ENCODE measurements at regions not wholly inside any gene's neighbourhood (a gene's known extent, or its start where the extent isn't known, plus 50 kb on each side); places are given as distances from the start of the nearest gene placed in this dataset.

GRCh38 chr2:146489386-146489785 lies 1355.4 kb upstream of the ACVR2A start:
- Histone ChIP-seq H3K27ac (ENCODE audit: low read depth, low read length) (no peak overlapping the region), H3K9ac (ENCODE audit: low read depth, low read length) (no peak overlapping the region), H3K4me1 (ENCODE audit: control insufficient read depth, insufficient read depth, low read length) (no peaks in the 10 kb centered on the region), H3K9me3 (ENCODE audit: control insufficient read depth, insufficient read depth, low read length) (peaks cover 14% of the 10 kb centered on the region), H3K36me3 (ENCODE audit: control insufficient read depth, insufficient read depth, low read length) (no peaks in the 10 kb centered on the region), H3K4me3 (ENCODE audit: low read depth, low read length) (no peak overlapping the region), H3K27me3 (ENCODE audit: control insufficient read depth, insufficient read depth, low read length) (no peaks in the 10 kb centered on the region)

GRCh38 chr2:146481629-146482028 lies 1363.2 kb upstream of the ACVR2A start:
- Histone ChIP-seq H3K4me3 (ENCODE audit: low read depth, low read length) (no peak overlapping the region), H3K9ac (ENCODE audit: low read depth, low read length) (no peak overlapping the region), H3K9me3 (ENCODE audit: control insufficient read depth, insufficient read depth, low read length) (no peaks in the 10 kb centered on the region), H3K4me1 (ENCODE audit: control insufficient read depth, insufficient read depth, low read length) (no peaks in the 10 kb centered on the region), H3K27ac (ENCODE audit: low read depth, low read length) (no peak overlapping the region), H3K27me3 (ENCODE audit: control insufficient read depth, insufficient read depth, low read length) (no peaks in the 10 kb centered on the region), H3K36me3 (ENCODE audit: control insufficient read depth, insufficient read depth, low read length) (no peaks in the 10 kb centered on the region)

DNA sequence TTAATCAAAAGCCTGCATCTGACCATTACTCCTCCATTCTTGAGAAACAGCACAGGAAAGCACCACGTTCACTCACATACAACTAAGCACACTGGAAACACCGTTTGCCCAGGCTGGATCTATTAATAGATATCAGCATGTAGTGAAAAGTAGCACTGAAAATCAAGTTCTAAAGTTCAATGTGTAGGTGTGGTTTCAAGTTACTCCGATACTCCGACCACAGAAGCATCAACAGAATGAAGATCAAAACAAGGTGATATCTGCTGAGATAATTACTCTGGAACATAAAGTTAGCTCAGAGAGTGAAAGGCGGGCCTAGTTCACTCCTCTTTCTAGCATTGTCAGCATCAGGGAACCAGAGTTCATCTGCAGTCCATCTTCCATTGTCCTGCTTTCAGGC lies 1367.4 kb upstream of the ACVR2A start:
- Histone ChIP-seq H3K9me3 (ENCODE audit: control insufficient read depth, insufficient read depth, low read length) (no peaks in the 10 kb centered on the region), H3K36me3 (ENCODE audit: control insufficient read depth, insufficient read depth, low read length) (no peaks in the 10 kb centered on the region), H3K27ac (ENCODE audit: low read depth, low read length) (no peak overlapping the region), H3K27me3 (ENCODE audit: control insufficient read depth, insufficient read depth, low read length) (no peaks in the 10 kb centered on the region), H3K9ac (ENCODE audit: low read depth, low read length) (no peak overlapping the region), H3K4me1 (ENCODE audit: control insufficient read depth, insufficient read depth, low read length) (peaks cover 6% of the 10 kb centered on the region), H3K4me3 (ENCODE audit: low read depth, low read length) (no peak overlapping the region)

DNA sequence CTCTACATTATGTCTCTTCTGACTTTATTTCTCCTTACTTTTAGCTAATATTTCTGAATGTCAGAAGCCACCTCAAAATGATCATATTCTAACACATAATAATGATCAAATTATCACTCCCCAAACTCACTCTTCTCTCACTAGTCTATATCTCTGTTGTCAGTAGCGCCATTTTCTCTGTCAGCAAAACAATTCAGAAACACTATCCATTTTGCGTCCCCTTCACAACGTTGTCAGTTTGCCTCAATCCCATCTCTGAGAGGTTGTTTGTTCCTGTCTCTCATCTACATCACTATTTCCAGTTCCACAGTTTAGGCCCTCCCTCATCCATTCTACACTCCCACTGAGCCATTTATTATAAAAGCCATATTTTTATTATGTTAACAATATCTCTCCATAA lies 1376.3 kb upstream of the ACVR2A start:
- no peaks in the 10 kb centered on the region; the same call in 1 of the 2 replicates for H3K9me3 ChIP-seq (ENCODE audit: control insufficient read depth, insufficient read depth, low read length)
- no peaks in the 10 kb centered on the region for H3K36me3 ChIP-seq (ENCODE audit: control insufficient read depth, insufficient read depth, low read length)
- H3K27ac ChIP-seq (ENCODE audit: low read depth, low read length) = no peak overlapping the region
- no peak overlapping the region for H3K4me3 ChIP-seq (ENCODE audit: low read depth, low read length)
- no peaks in the 10 kb centered on the region for H3K27me3 ChIP-seq (ENCODE audit: control insufficient read depth, insufficient read depth, low read length)
- H3K4me1 ChIP-seq (ENCODE audit: control insufficient read depth, insufficient read depth, low read length) = peaks cover 10% of the 10 kb centered on the region
- no peak overlapping the region for H3K9ac ChIP-seq (ENCODE audit: low read depth, low read length)

- Histone ChIP-seq H3K9ac (ENCODE audit: low read depth, low read length) (no peak overlapping the region), H3K4me3 (ENCODE audit: low read depth, low read length) (no peak overlapping the region), H3K27ac (ENCODE audit: low read depth, low read length) (no peak overlapping the region), H3K27me3 (ENCODE audit: control insufficient read depth, insufficient read depth, low read length) (no peaks in the 10 kb centered on the region), H3K36me3 (ENCODE audit: control insufficient read depth, insufficient read depth, low read length) (no peaks in the 10 kb centered on the region), H3K4me1 (ENCODE audit: control insufficient read depth, insufficient read depth, low read length) (peaks cover 7% of the 10 kb centered on the region; the same call in 1 of the 2 replicates), H3K9me3 (ENCODE audit: control insufficient read depth, insufficient read depth, low read length) (no peaks in the 10 kb centered on the region; the same call in 1 of the 2 replicates)
Observed at GRCh38 chr2:146467425-146467824, 1377.4 kb upstream of the ACVR2A start.

DNA sequence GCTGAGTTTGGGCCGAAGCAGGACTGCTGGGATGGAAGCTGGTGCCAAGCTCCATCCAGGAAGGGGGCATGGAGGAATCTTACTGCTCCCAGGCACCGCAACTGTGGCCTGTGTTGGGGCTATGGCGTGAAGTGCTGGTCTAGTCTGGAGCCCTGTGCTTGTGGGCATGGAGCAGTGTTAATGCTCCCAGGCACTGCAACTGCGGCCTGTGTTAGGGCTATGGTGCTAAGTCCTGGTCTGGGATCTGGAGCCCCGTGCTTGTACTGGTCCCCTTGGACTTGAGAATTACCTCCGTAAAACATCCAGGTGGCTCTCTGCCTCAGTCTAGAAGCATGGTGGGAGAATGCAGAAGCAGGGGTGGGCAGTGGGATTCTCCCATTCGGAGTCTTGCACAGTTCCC lies 1379.4 kb upstream of the ACVR2A start:
- peaks cover 7% of the 10 kb centered on the region; the same call in 1 of the 2 replicates for H3K4me1 ChIP-seq (ENCODE audit: control insufficient read depth, insufficient read depth, low read length)
- no peaks in the 10 kb centered on the region for H3K36me3 ChIP-seq (ENCODE audit: control insufficient read depth, insufficient read depth, low read length)
- no peak overlapping the region for H3K9ac ChIP-seq (ENCODE audit: low read depth, low read length)
- no peaks in the 10 kb centered on the region; the same call in 1 of the 2 replicates for H3K9me3 ChIP-seq (ENCODE audit: control insufficient read depth, insufficient read depth, low read length)
- H3K27me3 ChIP-seq (ENCODE audit: control insufficient read depth, insufficient read depth, low read length) = no peaks in the 10 kb centered on the region
- H3K4me3 ChIP-seq (ENCODE audit: low read depth, low read length) = no peak overlapping the region
- H3K27ac ChIP-seq (ENCODE audit: low read depth, low read length) = no peak overlapping the region

DNA sequence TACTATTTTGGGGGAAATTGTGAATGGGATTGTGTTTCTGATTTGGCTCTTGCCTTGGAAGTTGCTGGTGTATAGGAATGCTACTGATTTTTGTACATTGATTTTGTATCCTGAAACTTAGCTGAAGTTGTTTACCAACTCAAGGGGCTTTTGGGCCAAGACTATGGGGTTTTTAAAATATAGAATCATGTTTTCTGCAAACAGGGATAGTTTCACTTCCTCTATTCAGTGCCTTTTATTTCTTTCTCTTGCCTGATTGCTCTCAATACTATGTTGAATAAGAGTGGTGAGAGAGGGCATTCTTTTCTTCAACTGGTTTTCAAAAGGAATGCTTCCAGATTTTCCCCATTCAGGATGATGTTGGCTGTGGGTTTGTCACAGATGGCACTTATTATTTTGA lies 1383.8 kb upstream of the ACVR2A start:
- no peak overlapping the region for H3K4me3 ChIP-seq (ENCODE audit: low read depth, low read length)
- no peaks in the 10 kb centered on the region for H3K36me3 ChIP-seq (ENCODE audit: control insufficient read depth, insufficient read depth, low read length)
- no peak overlapping the region for H3K9ac ChIP-seq (ENCODE audit: low read depth, low read length)
- no peaks in the 10 kb centered on the region for H3K4me1 ChIP-seq (ENCODE audit: control insufficient read depth, insufficient read depth, low read length)
- no peaks in the 10 kb centered on the region for H3K27me3 ChIP-seq (ENCODE audit: control insufficient read depth, insufficient read depth, low read length)
- H3K27ac ChIP-seq (ENCODE audit: low read depth, low read length) = no peak overlapping the region
- H3K9me3 ChIP-seq (ENCODE audit: control insufficient read depth, insufficient read depth, low read length) = peaks cover 19% of the 10 kb centered on the region

GRCh38 chr2:146458585-146458984 lies 1386.2 kb upstream of the ACVR2A start:
- Histone ChIP-seq H3K4me1 (ENCODE audit: control insufficient read depth, insufficient read depth, low read length) (no peaks in the 10 kb centered on the region), H3K9me3 (ENCODE audit: control insufficient read depth, insufficient read depth, low read length) (peaks cover 19% of the 10 kb centered on the region), H3K27ac (ENCODE audit: low read depth, low read length) (no peak overlapping the region), H3K4me3 (ENCODE audit: low read depth, low read length) (no peak overlapping the region), H3K36me3 (ENCODE audit: control insufficient read depth, insufficient read depth, low read length) (no peaks in the 10 kb centered on the region), H3K27me3 (ENCODE audit: control insufficient read depth, insufficient read depth, low read length) (no peaks in the 10 kb centered on the region), H3K9ac (ENCODE audit: low read depth, low read length) (no peak overlapping the region)

GRCh38 chr2:146457221-146457620 lies 1387.6 kb upstream of the ACVR2A start:
- H3K27ac ChIP-seq (ENCODE audit: low read depth, low read length) = no peak overlapping the region
- H3K27me3 ChIP-seq (ENCODE audit: control insufficient read depth, insufficient read depth, low read length) = no peaks in the 10 kb centered on the region
- H3K9me3 ChIP-seq (ENCODE audit: control insufficient read depth, insufficient read depth, low read length) = peaks cover 19% of the 10 kb centered on the region
- H3K4me3 ChIP-seq (ENCODE audit: low read depth, low read length) = no peak overlapping the region
- H3K4me1 ChIP-seq (ENCODE audit: control insufficient read depth, insufficient read depth, low read length) = no peaks in the 10 kb centered on the region
- no peaks in the 10 kb centered on the region for H3K36me3 ChIP-seq (ENCODE audit: control insufficient read depth, insufficient read depth, low read length)
- no peak overlapping the region for H3K9ac ChIP-seq (ENCODE audit: low read depth, low read length)

- H3K4me3 ChIP-seq (ENCODE audit: low read depth, low read length) = no peak overlapping the region
- no peaks in the 10 kb centered on the region for H3K27me3 ChIP-seq (ENCODE audit: control insufficient read depth, insufficient read depth, low read length)
- peaks cover 19% of the 10 kb centered on the region for H3K9me3 ChIP-seq (ENCODE audit: control insufficient read depth, insufficient read depth, low read length)
- no peaks in the 10 kb centered on the region for H3K36me3 ChIP-seq (ENCODE audit: control insufficient read depth, insufficient read depth, low read length)
- H3K4me1 ChIP-seq (ENCODE audit: control insufficient read depth, insufficient read depth, low read length) = no peaks in the 10 kb centered on the region
- H3K27ac ChIP-seq (ENCODE audit: low read depth, low read length) = no peak overlapping the region
- H3K9ac ChIP-seq (ENCODE audit: low read depth, low read length) = no peak overlapping the region
Observed at GRCh38 chr2:146455325-146455724, 1389.5 kb upstream of the ACVR2A start.

DNA sequence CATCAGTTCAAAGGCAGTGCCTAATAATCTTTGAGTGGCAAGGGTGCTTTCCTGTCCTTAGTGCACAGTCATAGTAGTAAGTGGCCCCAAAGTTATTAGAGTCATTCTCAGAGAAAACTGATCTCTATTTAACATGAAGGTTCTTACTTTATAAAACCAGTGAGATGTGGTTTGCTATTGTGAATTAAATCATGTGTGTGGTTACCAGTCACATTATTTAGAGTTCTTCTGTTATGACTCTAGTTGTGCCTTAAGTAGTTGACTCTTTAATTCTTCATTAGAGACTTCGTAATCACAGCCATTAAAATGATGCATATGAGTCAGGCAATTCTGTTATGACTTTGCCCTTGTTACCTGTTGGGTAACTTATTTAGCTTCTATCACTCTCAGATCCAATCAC lies 1392.9 kb upstream of the ACVR2A start:
- Histone ChIP-seq H3K4me3 (ENCODE audit: low read depth, low read length) (no peak overlapping the region), H3K9ac (ENCODE audit: low read depth, low read length) (no peak overlapping the region), H3K9me3 (ENCODE audit: control insufficient read depth, insufficient read depth, low read length) (no peaks in the 10 kb centered on the region), H3K27ac (ENCODE audit: low read depth, low read length) (no peak overlapping the region), H3K4me1 (ENCODE audit: control insufficient read depth, insufficient read depth, low read length) (no peaks in the 10 kb centered on the region), H3K27me3 (ENCODE audit: control insufficient read depth, insufficient read depth, low read length) (no peaks in the 10 kb centered on the region), H3K36me3 (ENCODE audit: control insufficient read depth, insufficient read depth, low read length) (no peaks in the 10 kb centered on the region)

GRCh38 chr2:146450131-146450530 lies 1394.7 kb upstream of the ACVR2A start:
- Histone ChIP-seq H3K36me3 (ENCODE audit: control insufficient read depth, insufficient read depth, low read length) (no peaks in the 10 kb centered on the region), H3K27ac (ENCODE audit: low read depth, low read length) (no peak overlapping the region), H3K9ac (ENCODE audit: low read depth, low read length) (no peak overlapping the region), H3K27me3 (ENCODE audit: control insufficient read depth, insufficient read depth, low read length) (no peaks in the 10 kb centered on the region), H3K4me3 (ENCODE audit: low read depth, low read length) (no peak overlapping the region), H3K4me1 (ENCODE audit: control insufficient read depth, insufficient read depth, low read length) (no peaks in the 10 kb centered on the region), H3K9me3 (ENCODE audit: control insufficient read depth, insufficient read depth, low read length) (no peaks in the 10 kb centered on the region)

Data from HUES48 (cell line).